Body of pancreas (tissue), 4 donors: ENCODE measurements at regions not wholly inside any gene's neighbourhood (a gene's known extent, or its start where the extent isn't known, plus 50 kb on each side); places are given as distances from the start of the nearest gene placed in this dataset.

ENCODE experiments used
- ATAC-seq: fragments of 150-250 bp; one replicate; pipeline ENCODE4 v1.9.1; 2016
- DNase-seq, 4 donors: peaks; one replicate each; pipeline ENCODE4 v3.0.0-alpha.2; 2019
- H3K27ac ChIP-seq, 4 donors: fragments of 200-600 bp; sonication (generic); 1 replicate in 3 of 4; 2 replicates in 1 of 4; pipeline versions ENCODE4 v1.5.1 to v1.6.1; 2016 to 2019; ENCODE audit warnings: mild to moderate bottlenecking in 1 of 4, mixed read lengths in 1 of 4, moderate library complexity in 1 of 4
- H3K27me3 ChIP-seq, 2 donors: fragments of 200-600 bp; sonication (generic); one replicate each; pipeline ENCODE4 v1.6.0; 2016; ENCODE audit warnings: mild to moderate bottlenecking in 1 of 2
- H3K36me3 ChIP-seq, 2 donors: fragments of 200-600 bp; sonication (generic); replicated peaks in 1 of 2; 2 replicates each; pipeline ENCODE4 v1.5.1; 2016; ENCODE audit warnings: low read depth in 2 of 2; ENCODE audit not compliant: insufficient read depth in 1 of 2
- H3K4me1 ChIP-seq: fragments of 200-600 bp; sonication (generic); one replicate; pipeline ENCODE4 v1.6.0; 2016
- H3K4me3 ChIP-seq, 2 donors: fragments of 200-600 bp; sonication (generic); 1 replicate in 1 of 2; 2 replicates in 1 of 2; pipeline ENCODE4 v1.5.1; 2016 to 2019
- H3K9me3 ChIP-seq, 3 donors: fragments of 200-600 bp; sonication (generic); 1 replicate in 2 of 3; 2 replicates in 1 of 3; pipeline ENCODE4 v1.5.1; 2016
- CTCF ChIP-seq, 7 experiments: fragments of 450-650 bp in 4 of 7; fragments of 200-600 bp in 3 of 7; sonication (generic) in 3 of 7; IDR thresholded peaks; one replicate each; pipeline ENCODE4 v1.5.1; 2016 to 2019; ENCODE audit warnings: antibody characterized with exemption in 7 of 7
- POLR2A ChIP-seq, 3 donors: fragments of 450-650 bp; IDR thresholded peaks; one replicate each; pipeline ENCODE4 v1.6.1; 2016; ENCODE audit warnings: antibody characterized with exemption in 3 of 3, mild to moderate bottlenecking in 2 of 3
- WGBS, 2 donors: methylation state at CpG; one replicate each; pipeline ENCODE4 v1.1.5; 2017; 5-methylcytosine and 5-hydroxymethylcytosine counted together
- intact Hi-C: fragments of 100-400 bp; cut with DNase I; formaldehyde crosslinking; loops from one replicate; pipeline ENCODE4 v1.15.1; 2023

GRCh38 chr13:97879646-97880310 lies 73.7 kb upstream of the IPO5 start:
- Histone ChIP-seq H3K4me3 (no peak overlapping the region), H3K27me3 (no peaks in the 10 kb centered on the region), H3K27ac (no peak overlapping the region), H3K36me3 (no peaks in the 10 kb centered on the region), H3K9me3 (no peaks in the 10 kb centered on the region), H3K4me1 (peaks cover 5% of the 10 kb centered on the region)
- no peak for TF ChIP-seq CTCF (IDR thresholded peaks at IDR 0.05)
- DNase-seq (no peak), ATAC-seq (no peak)
- WGBS, 2 donors: 76 to 77% methylated on average over 8 of the region's 8 CpGs
- intact Hi-C loops: no loop called here

- ATAC-seq (no peak), DNase-seq (no peak)
- H3K4me3 ChIP-seq: no peak overlapping the region
- peaks cover 5% of the 10 kb centered on the region for H3K4me1 ChIP-seq
- intact Hi-C loops: no loop called here
- H3K27ac ChIP-seq: no peak overlapping the region
- H3K36me3 ChIP-seq: no peaks in the 10 kb centered on the region
- no peak for TF ChIP-seq CTCF (IDR thresholded peaks at IDR 0.05)
- no peak for TF ChIP-seq POLR2A (IDR thresholded peaks at IDR 0.05)
- WGBS, 2 donors: 60 to 66% methylated on average over 5 of the region's 5 CpGs
- H3K27me3 ChIP-seq: no peaks in the 10 kb centered on the region
- no peaks in the 10 kb centered on the region for H3K9me3 ChIP-seq
Measured at GRCh38 chr13:97880311-97880675, 73.2 kb upstream of the IPO5 start.

- no peak overlapping the region for H3K27ac ChIP-seq
- no peak overlapping the region for H3K4me3 ChIP-seq
- no peaks in the 10 kb centered on the region for H3K9me3 ChIP-seq
- H3K4me1 ChIP-seq: no peaks in the 10 kb centered on the region
- DNase-seq (no peak), ATAC-seq (no peak)
- TF ChIP-seq CTCF (IDR thresholded peaks at IDR 0.05): no peak
- no peaks in the 10 kb centered on the region for H3K36me3 ChIP-seq
- 82 to 89% methylated on average over 3 to 4 of the region's 4 CpGs for WGBS, 2 donors
- intact Hi-C loops: no loop called here
- no peaks in the 10 kb centered on the region for H3K27me3 ChIP-seq
Measured at GRCh38 chr13:97881556-97881955, 71.9 kb upstream of the IPO5 start.

GRCh38 chr13:97883396-97883795 lies 70.1 kb upstream of the IPO5 start:
- 58 to 65% methylated on average over 4 of the region's 4 CpGs for WGBS, 2 donors
- Histone ChIP-seq H3K36me3 (no peaks in the 10 kb centered on the region), H3K27ac (no peak overlapping the region), H3K4me3 (no peak overlapping the region), H3K4me1 (no peaks in the 10 kb centered on the region), H3K27me3 (no peaks in the 10 kb centered on the region), H3K9me3 (no peaks in the 10 kb centered on the region)
- ATAC-seq (no peak), DNase-seq (no peak)
- intact Hi-C loops: no loop called here
- TF ChIP-seq POLR2A (IDR thresholded peaks at IDR 0.05): no peak
- TF ChIP-seq CTCF (IDR thresholded peaks at IDR 0.05): no peak

GRCh38 chr13:97884707-97885468 lies 68.6 kb upstream of the IPO5 start:
- H3K4me3 ChIP-seq: no peak overlapping the region
- DNase-seq (no peak), ATAC-seq (no peak)
- H3K9me3 ChIP-seq: no peaks in the 10 kb centered on the region
- no peak overlapping the region for H3K27ac ChIP-seq
- no peaks in the 10 kb centered on the region for H3K36me3 ChIP-seq
- intact Hi-C loops: no loop called here
- WGBS, 2 donors: 72 to 73% methylated on average over 9 of the region's 9 CpGs
- no peaks in the 10 kb centered on the region for H3K27me3 ChIP-seq
- no peak for TF ChIP-seq CTCF (IDR thresholded peaks at IDR 0.05)
- H3K4me1 ChIP-seq: no peaks in the 10 kb centered on the region
